ENCODE measurements at regions not wholly inside any gene's neighbourhood (a gene's known extent, or its start where the extent isn't known, plus 50 kb on each side); places are given as distances from the start of the nearest gene placed in this dataset.

GRCh38 chr3:109921509-109921908, 584.2 kb upstream of the DPPA4 start:
- no peak for DNase-seq (ENCODE audit: low spot score in 2 of 2, unreplicated experiment in 2 of 2)
- H3K36me3 Mint-ChIP-seq, result no peaks in the 10 kb centered on the region
- H3K4me1 Mint-ChIP-seq, result peaks cover 57% of the 10 kb centered on the region
- H3K27ac Mint-ChIP-seq, result no peak overlapping the region
- H3K9me3 Mint-ChIP-seq, result peaks cover 8% of the 10 kb centered on the region
- TF ChIP-seq CTCF (IDR thresholded peaks at IDR 0.05; ENCODE audit: unreplicated experiment), result no peak
- no peaks in the 10 kb centered on the region for H3K27me3 Mint-ChIP-seq (ENCODE audit: low read depth)
- no peak overlapping the region for H3K4me3 Mint-ChIP-seq

- Mint-ChIP-seq H3K27ac (peak overlapping the region; percentile 33), H3K4me1 (peaks cover 64% of the 10 kb centered on the region), H3K36me3 (no peaks in the 10 kb centered on the region), H3K4me3 (no peak overlapping the region), H3K9me3 (no peaks in the 10 kb centered on the region), H3K27me3 (ENCODE audit: low read depth) (no peaks in the 10 kb centered on the region)
- no peak for DNase-seq (ENCODE audit: low spot score in 2 of 2, unreplicated experiment in 2 of 2)
- TF ChIP-seq CTCF (IDR thresholded peaks at IDR 0.05; ENCODE audit: unreplicated experiment), result no peak
These were observed 585.5 kb upstream of the DPPA4 start for GRCh38 chr3:109922856-109923255.

- H3K4me1 Mint-ChIP-seq, result peaks cover 59% of the 10 kb centered on the region
- DNase-seq (ENCODE audit: low spot score in 2 of 2, unreplicated experiment in 2 of 2), result no peak
- H3K27ac Mint-ChIP-seq, result no peak overlapping the region
- H3K27me3 Mint-ChIP-seq (ENCODE audit: low read depth), result no peaks in the 10 kb centered on the region
- TF ChIP-seq CTCF (IDR thresholded peaks at IDR 0.05; ENCODE audit: unreplicated experiment), result no peak
- no peaks in the 10 kb centered on the region for H3K9me3 Mint-ChIP-seq
- no peak overlapping the region for H3K4me3 Mint-ChIP-seq
- no peaks in the 10 kb centered on the region for H3K36me3 Mint-ChIP-seq
These were observed 586.1 kb upstream of the DPPA4 start for GRCh38 chr3:109923431-109923830.

GRCh38 chr3:109924196-109924595, 586.9 kb upstream of the DPPA4 start:
- no peak for TF ChIP-seq CTCF (IDR thresholded peaks at IDR 0.05; ENCODE audit: unreplicated experiment)
- Mint-ChIP-seq H3K9me3 (no peaks in the 10 kb centered on the region), H3K4me3 (no peak overlapping the region), H3K4me1 (peaks cover 55% of the 10 kb centered on the region), H3K27me3 (ENCODE audit: low read depth) (no peaks in the 10 kb centered on the region), H3K36me3 (no peaks in the 10 kb centered on the region), H3K27ac (no peak overlapping the region)
- DNase-seq (ENCODE audit: low spot score in 2 of 2, unreplicated experiment in 2 of 2), result no peak

GRCh38 chr3:109926376-109926775, 589.0 kb upstream of the DPPA4 start:
- Mint-ChIP-seq H3K27me3 (ENCODE audit: low read depth) (no peaks in the 10 kb centered on the region), H3K4me1 (peaks cover 50% of the 10 kb centered on the region), H3K9me3 (no peaks in the 10 kb centered on the region), H3K36me3 (no peaks in the 10 kb centered on the region), H3K4me3 (no peak overlapping the region), H3K27ac (peak overlapping the region; percentile 59)
- DNase-seq (ENCODE audit: low spot score in 2 of 2, unreplicated experiment in 2 of 2), result no peak
- no peak for TF ChIP-seq CTCF (IDR thresholded peaks at IDR 0.05; ENCODE audit: unreplicated experiment)

- no peak for DNase-seq (ENCODE audit: low spot score in 2 of 2, unreplicated experiment in 2 of 2)
- peak overlapping the region; percentile 55 for H3K27ac Mint-ChIP-seq
- no peaks in the 10 kb centered on the region for H3K27me3 Mint-ChIP-seq (ENCODE audit: low read depth)
These were observed 589.8 kb upstream of the DPPA4 start for GRCh38 chr3:109927161-109927560.

More at GRCh38 chr3:109927161-109927560, 589.8 kb upstream of the DPPA4 start:
- H3K4me1 Mint-ChIP-seq, result peaks cover 44% of the 10 kb centered on the region
- H3K36me3 Mint-ChIP-seq, result no peaks in the 10 kb centered on the region
- no peak overlapping the region for H3K4me3 Mint-ChIP-seq
- no peak for TF ChIP-seq CTCF (IDR thresholded peaks at IDR 0.05; ENCODE audit: unreplicated experiment)
- no peaks in the 10 kb centered on the region for H3K9me3 Mint-ChIP-seq
